Activated CD8-positive, alpha-beta memory T cell treated with anti-CD3 and anti-CD28 coated beads, Interleukin-2, amount 50 U/mL, for 48 hours (primary cell): ENCODE measurements at regions not wholly inside any gene's neighbourhood (a gene's known extent, or its start where the extent isn't known, plus 50 kb on each side); places are given as distances from the start of the nearest gene placed in this dataset.
"Not testable (repeated sequence)": the region's sequence is repeated elsewhere in the genome, so short reads cannot be mapped to it uniquely, and the experiment has no call there.

ENCODE experiments used
- DNase-seq: peaks from one replicate; pipeline ENCODE4 v3.0.0-alpha.2; 2020

- no peak for DNase-seq
Measured at GRCh38 chr10:7026818-7027217, 384.0 kb downstream of the SFMBT2 start.

DNA sequence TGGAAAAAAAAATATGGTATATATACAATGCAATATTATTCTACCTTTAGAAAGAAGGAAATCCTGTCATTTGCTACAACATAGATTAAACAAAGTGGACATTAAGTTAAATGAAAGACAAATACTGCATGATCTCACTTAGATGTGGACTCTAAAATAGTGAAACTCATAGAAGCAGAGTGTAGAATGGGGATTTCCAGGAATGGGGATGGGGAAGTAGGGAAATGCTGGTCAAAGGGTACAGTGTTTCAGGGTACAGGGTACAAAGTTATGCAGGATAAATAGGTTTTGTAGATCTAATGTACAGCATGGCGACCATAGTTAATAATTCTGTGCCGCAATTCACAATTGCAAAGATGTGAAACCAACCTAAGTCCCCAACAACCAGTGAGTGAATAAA, 385.5 kb downstream of the SFMBT2 start:
- no peak for DNase-seq

DNA sequence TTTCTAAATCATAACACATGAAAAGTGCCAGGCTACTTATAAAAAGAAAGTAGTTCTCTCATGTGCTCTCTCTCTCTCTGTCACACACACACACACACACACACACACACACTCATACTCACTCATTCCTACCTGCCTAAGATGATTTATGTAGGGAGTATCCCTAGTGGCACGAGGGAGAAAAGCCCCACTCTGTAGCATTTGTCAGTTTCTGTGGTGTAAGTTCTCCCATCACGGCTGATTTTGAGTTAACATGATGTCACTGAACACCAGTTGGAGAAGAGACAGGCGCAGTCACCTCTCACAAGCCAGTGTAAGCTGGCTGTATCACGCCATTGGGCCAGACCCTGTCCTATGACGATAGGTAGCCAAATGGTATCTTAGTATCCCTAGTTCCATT, 395.4 kb downstream of the SFMBT2 start:
- DNase-seq, result no peak

GRCh38 chr10:7014721-7015120, 396.1 kb downstream of the SFMBT2 start:
- no peak for DNase-seq

GRCh38 chr10:7011994-7012393, 398.8 kb downstream of the SFMBT2 start:
- DNase-seq, result no peak

DNA sequence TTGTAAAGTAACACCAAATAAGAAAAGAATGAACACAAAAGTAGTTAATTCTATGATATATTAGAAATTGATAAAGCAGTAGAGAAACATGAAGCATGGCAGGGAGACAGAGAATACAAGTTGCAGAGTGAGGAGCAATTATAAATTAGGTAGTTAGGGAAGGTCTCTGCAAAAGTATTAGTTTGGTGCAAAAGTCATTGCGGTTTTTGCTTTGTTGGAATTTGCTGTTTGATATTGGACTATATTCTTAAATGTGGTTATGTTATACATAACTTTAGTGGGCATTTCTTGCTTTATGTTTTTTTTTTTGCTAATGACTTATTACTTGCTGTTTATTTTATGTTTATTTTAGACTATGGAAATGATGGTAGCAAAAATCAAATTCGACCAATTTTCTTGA, 402.2 kb downstream of the SFMBT2 start:
- no peak for DNase-seq

DNA sequence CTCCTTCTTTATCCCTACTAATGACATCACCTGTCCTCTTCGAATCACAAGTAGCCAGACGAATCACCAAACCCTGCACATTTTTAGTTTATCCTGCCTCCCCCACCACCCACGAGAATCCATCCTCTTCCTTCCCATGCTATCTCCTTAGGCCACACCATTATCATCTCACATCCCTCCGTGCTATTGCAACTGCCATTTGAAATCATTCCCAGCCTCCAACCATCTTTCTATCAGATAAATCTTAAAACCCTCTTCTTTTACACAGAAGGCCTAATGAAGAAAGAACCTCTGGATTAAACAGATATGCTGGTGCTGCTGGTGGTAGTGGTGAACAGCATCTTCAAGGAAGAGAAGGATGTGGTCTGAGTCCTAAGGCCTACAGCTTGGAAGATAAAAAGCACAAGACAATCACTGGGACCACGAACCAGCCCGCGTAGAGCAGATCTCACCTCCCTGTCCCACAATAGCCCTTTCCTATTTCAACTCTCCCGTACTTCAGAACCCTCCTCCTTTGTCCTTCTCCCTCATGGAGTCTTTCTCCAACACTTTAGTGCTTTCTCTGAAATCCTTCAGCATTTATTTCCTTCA, 403.1 kb downstream of the SFMBT2 start:
- no peak for DNase-seq

DNA sequence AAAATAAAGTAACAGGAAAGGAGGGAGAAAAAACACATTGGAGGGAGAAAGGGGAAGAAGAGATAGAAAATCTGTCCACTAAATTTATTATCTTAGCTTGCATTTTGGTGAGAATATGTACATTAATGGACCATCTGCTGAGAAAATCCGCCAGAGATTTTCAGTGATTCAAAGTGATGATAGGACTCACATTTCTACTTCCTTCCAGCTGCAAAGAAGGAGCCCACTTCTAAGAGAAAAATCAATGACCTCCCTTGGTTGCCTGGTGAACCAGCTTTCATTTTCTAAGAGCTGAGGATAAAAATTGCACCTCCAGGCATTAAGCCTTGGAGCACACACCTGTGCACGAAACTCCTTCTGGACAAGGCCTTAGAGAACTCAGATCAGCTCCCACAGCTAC, 404.3 kb downstream of the SFMBT2 start:
- no peak for DNase-seq

DNA sequence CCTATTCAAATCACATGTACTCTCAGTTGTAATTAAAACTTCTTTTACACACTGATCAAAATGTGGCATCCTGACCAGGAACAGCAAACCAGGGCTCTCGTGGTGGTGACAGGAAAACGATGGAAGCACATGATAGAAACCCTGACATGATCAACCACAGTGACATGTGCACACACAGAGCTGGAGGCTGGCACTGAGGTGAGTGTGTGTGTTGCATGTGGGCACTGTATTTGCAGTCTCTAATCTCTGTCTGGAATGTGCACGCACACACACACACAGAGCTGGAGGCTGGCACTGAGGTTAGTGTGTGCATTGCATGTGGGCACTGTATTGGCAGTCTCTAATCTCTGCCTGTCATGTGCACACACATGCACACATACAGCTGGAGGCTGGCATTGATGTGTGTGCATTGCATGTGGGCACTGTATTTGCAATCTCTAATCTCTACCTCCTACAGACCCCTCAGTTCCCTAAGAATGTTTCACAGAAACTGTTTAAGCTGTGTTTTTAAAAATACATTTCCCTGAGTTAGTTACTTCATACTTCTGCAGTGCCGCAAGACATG, 406.9 kb downstream of the SFMBT2 start:
- DNase-seq, result no peak

DNA sequence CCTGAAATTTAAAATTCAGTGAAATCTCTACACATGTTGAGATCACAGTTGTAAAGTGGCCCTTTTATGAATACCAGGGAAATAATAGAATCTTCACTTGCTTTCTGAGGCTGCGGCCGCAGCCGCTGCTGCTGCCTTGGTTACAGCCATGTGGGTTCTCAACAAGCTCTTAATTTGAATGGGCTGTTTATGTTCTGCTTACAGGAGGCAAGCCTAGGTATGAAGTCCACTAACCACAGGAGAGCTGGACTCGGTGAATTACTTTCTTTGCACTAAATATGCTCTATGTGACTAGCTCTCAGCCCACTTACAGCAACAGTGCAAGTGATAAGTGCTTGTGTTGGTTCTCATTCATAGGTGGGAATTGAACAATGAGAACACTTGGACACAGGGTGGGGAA, 410.8 kb downstream of the SFMBT2 start:
- no peak for DNase-seq

- no peak for DNase-seq
Measured at GRCh38 chr10:6999232-6999925, 411.5 kb downstream of the SFMBT2 start.

DNA sequence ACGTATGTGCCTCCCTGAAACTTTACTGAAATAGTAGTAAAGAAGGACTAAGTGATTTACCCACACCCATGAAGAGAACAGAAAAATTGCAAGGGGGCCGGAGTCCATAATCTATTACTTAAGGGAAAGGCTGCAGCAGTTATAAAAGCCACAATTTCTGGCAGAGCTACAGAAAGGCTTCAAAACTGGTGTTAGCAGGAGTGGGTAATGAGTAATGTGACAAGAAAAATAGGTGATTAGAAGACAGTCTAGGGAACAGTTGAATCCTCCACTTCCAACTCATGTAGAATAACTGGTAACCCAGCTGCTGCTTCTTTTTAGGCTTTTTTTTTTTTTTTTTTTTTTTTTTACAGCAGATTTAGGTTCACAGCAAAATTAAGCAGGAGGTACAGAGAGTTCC, 413.3 kb downstream of the SFMBT2 start:
- no peak for DNase-seq

DNA sequence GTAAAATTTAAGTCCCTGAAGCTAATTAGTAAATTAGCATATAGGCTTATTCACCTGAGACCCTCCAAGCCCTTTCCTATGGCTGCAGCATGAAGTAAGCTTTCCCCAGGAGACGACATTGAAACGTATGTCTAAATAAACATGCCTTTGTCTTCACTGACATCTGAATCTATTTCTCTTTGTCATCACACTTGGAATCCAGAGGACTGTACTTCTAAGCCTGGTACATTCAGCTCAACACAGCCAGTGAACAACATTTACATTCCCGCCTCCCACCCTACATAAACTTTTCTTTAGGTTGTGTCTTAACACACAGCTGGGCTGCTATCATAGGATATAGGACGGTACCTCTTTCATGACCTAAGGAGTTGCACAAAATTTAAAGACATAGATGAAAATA, 414.4 kb downstream of the SFMBT2 start:
- DNase-seq, result no peak

- DNase-seq, result no peak
Measured at GRCh38 chr10:6995831-6996230, 415.0 kb downstream of the SFMBT2 start.

- no peak for DNase-seq
Measured at GRCh38 chr10:6995341-6995740, 415.3 kb upstream of the PRKCQ start.

DNA sequence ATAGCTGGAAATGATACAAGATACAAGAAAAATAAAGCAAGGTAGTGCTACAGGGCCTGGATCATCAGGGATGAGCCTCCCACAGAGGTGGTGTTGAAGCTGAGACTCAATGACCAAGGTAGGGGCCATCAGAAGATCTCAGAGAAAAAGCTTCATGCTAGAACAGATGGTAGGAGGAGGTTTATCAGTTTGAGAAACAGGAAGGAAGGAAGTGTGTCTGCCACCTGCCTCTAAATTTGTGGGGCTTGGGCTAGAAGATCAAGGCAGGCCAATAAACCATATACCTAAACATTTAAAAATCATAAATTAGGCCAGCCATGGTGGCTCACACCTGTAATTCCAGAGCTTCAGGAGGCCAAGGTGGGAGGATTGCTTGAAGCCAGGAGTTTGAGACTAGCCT, 410.8 kb upstream of the PRKCQ start:
- DNase-seq, result no peak

GRCh38 chr10:6988654-6989053, 408.6 kb upstream of the PRKCQ start:
- DNase-seq, result no peak

DNA sequence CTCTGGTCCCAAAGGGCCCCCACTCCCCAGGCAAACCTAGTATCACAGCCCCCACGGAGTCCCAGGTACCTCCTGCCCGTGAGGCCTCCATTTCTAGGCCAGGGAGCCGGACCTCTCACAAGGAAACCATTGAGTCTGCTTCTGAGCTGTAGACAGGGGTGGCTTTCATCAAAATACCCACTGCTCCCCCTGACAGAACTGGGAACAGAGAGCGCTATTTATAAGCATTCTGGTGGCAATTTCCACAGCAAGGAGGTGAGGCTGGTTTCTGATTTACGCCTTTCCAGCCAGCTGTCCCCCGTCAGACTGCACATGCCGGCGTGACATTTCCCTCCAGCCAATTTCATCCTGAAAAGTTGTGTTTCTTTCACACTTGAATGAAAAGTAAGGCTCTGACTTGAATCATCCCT, 407.5 kb upstream of the PRKCQ start:
- no peak for DNase-seq

GRCh38 chr10:6986927-6987326, 406.9 kb upstream of the PRKCQ start:
- no peak for DNase-seq

DNA sequence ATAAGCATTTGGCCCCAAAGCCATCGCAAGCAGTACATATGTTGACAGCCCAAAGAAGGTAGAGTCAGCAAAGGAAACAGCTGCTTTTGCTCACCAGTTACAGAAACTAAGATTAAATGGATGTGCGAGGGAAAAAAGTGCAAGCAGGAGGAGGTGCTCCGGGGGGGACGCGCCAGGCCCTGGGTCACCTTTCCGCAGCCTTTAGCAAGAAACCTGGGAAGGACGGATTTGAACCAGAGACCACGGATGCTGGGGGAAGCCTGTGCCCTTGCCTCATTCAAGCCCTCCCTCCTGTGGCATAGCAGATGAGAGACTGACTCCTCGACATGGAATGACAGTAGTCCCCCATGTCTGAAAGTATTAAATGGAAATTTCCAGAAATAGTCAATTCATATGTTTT, 405.6 kb upstream of the PRKCQ start:
- no peak for DNase-seq

GRCh38 chr10:6984971-6985370, 404.9 kb upstream of the PRKCQ start:
- no peak for DNase-seq

- not testable (repeated sequence) for DNase-seq
Measured at GRCh38 chr10:6984016-6984415, 403.9 kb upstream of the PRKCQ start.

- DNase-seq, result no peak
Measured at GRCh38 chr10:6980353-6980752, 400.3 kb upstream of the PRKCQ start.

DNA sequence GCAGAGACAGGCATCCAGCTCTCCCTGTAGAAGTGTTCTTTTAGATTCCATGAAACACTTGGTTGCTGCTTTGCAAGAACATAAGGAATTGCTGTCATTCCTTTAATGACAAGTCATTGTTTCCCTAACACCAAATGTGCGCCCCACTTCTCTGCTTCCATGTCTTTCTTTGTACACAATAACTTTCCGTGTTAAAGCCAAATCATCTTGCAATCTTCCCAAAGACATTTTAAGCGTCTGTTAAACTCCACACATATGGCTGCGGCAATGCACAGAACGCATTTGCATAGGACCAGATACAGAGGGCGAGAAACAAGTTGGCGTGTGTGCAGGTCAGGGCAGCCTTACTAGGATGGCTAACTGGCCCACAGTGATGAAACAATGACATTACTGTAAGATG, 399.3 kb upstream of the PRKCQ start:
- DNase-seq, result no peak

DNA sequence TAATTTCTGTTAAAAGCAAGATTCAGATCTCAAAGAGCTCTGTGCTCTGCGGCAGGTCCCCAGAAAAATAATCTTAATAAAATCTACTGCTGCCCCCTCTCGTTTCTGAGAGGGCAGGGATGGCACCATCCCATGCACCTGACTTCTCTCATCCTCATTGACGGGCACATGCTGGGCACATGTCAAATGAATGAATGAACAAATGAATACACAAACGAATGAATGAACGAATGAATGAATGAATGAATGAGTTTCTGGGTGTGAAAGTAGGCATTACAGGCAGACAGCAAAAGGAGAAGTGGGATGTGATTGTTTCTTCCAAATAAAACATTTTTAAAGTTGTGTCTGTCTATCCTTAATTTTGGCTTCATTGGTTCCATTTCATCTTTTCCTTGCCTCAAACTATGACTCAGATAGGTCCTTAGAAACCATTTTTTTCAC, 398.1 kb upstream of the PRKCQ start:
- no peak for DNase-seq
